ENCODE measurements at regions not wholly inside any gene's neighbourhood (a gene's known extent, or its start where the extent isn't known, plus 50 kb on each side); places are given as distances from the start of the nearest gene placed in this dataset.

- DNase-seq: no peak
- Mint-ChIP-seq H3K4me3 (no peak overlapping the region), H3K4me1 (no peaks in the 10 kb centered on the region), H3K9me3 (no peaks in the 10 kb centered on the region), H3K27me3 (peaks cover 18 to 30% of the 10 kb centered on the region in 2 donors), H3K36me3 (no peaks in the 10 kb centered on the region), H3K27ac (no peak overlapping the region)
- no peak for ATAC-seq (replicated peaks)
Observed at GRCh38 chr11:11743216-11743615, 98.6 kb upstream of the USP47 start.

- Mint-ChIP-seq H3K27me3 (peaks cover 17 to 28% of the 10 kb centered on the region in 2 donors), H3K9me3 (no peaks in the 10 kb centered on the region), H3K36me3 (no peaks in the 10 kb centered on the region), H3K4me1 (no peaks in the 10 kb centered on the region), H3K4me3 (no peak overlapping the region), H3K27ac (no peak overlapping the region)
- ATAC-seq (replicated peaks) (no peak), DNase-seq (no peak)
Observed at GRCh38 chr11:11742486-11742885, 99.3 kb upstream of the USP47 start.

- ATAC-seq (replicated peaks) (no peak), DNase-seq (no peak)
- Mint-ChIP-seq H3K4me3 (no peak overlapping the region), H3K4me1 (no peaks in the 10 kb centered on the region), H3K27ac (no peak overlapping the region), H3K9me3 (no peaks in the 10 kb centered on the region), H3K27me3 (peaks cover 14 to 28% of the 10 kb centered on the region in 2 donors), H3K36me3 (no peaks in the 10 kb centered on the region)
Observed at GRCh38 chr11:11740836-11741235, 100.9 kb upstream of the USP47 start.

GRCh38 chr11:11740073-11740702, 101.6 kb upstream of the USP47 start:
- DNase-seq: no peak
- H3K9me3 Mint-ChIP-seq: no peaks in the 10 kb centered on the region
- no peaks in the 10 kb centered on the region for H3K36me3 Mint-ChIP-seq
- H3K4me3 Mint-ChIP-seq: no peak overlapping the region
- H3K4me1 Mint-ChIP-seq: no peaks in the 10 kb centered on the region
- no peak for ATAC-seq (replicated peaks)
- H3K27ac Mint-ChIP-seq: no peak overlapping the region
- peaks cover 14 to 33% of the 10 kb centered on the region in 2 donors for H3K27me3 Mint-ChIP-seq

- DNase-seq (no peak), ATAC-seq (replicated peaks) (no peak)
- Mint-ChIP-seq H3K4me3 (no peak overlapping the region), H3K36me3 (no peaks in the 10 kb centered on the region), H3K4me1 (no peaks in the 10 kb centered on the region), H3K9me3 (no peaks in the 10 kb centered on the region), H3K27ac (no peak overlapping the region), H3K27me3 (peaks cover 12 to 34% of the 10 kb centered on the region in 2 donors)
Observed at GRCh38 chr11:11738370-11738769, 103.4 kb upstream of the USP47 start.

GRCh38 chr11:11735586-11735985, 106.2 kb upstream of the USP47 start:
- no peaks in the 10 kb centered on the region for H3K9me3 Mint-ChIP-seq
- H3K4me3 Mint-ChIP-seq: no peak overlapping the region
- H3K27me3 Mint-ChIP-seq: peaks cover 14 to 33% of the 10 kb centered on the region in 2 donors
- H3K4me1 Mint-ChIP-seq: no peaks in the 10 kb centered on the region
- no peak for ATAC-seq (replicated peaks)
- H3K36me3 Mint-ChIP-seq: no peaks in the 10 kb centered on the region
- no peak overlapping the region for H3K27ac Mint-ChIP-seq
- no peak for DNase-seq

- no peak for DNase-seq
- H3K36me3 Mint-ChIP-seq: no peaks in the 10 kb centered on the region
- H3K4me3 Mint-ChIP-seq: no peak overlapping the region
- no peak overlapping the region for H3K27ac Mint-ChIP-seq
- peaks cover 0 to 2% of the 10 kb centered on the region in 2 donors for H3K9me3 Mint-ChIP-seq
- H3K27me3 Mint-ChIP-seq: peaks cover 13 to 29% of the 10 kb centered on the region in 2 donors
- H3K4me1 Mint-ChIP-seq: no peaks in the 10 kb centered on the region
- no peak for ATAC-seq (replicated peaks)
Observed at GRCh38 chr11:11733246-11733747, 108.5 kb upstream of the USP47 start.

GRCh38 chr11:11732116-11732515, 109.7 kb upstream of the USP47 start:
- Mint-ChIP-seq H3K9me3 (peaks cover 0 to 2% of the 10 kb centered on the region in 2 donors), H3K36me3 (no peaks in the 10 kb centered on the region), H3K4me3 (no peak overlapping the region), H3K27me3 (peaks cover 17 to 29% of the 10 kb centered on the region in 2 donors), H3K27ac (no peak overlapping the region), H3K4me1 (no peaks in the 10 kb centered on the region)
- no peak for ATAC-seq (replicated peaks)
- no peak for DNase-seq

- Mint-ChIP-seq H3K9me3 (peaks cover 0 to 2% of the 10 kb centered on the region in 2 donors), H3K4me3 (no peak overlapping the region), H3K4me1 (no peaks in the 10 kb centered on the region), H3K27me3 (peaks cover 17 to 29% of the 10 kb centered on the region in 2 donors), H3K27ac (no peak overlapping the region), H3K36me3 (no peaks in the 10 kb centered on the region)
- DNase-seq: no peak
- no peak for ATAC-seq (replicated peaks)
Observed at GRCh38 chr11:11731311-11732083, 109.7 kb upstream of the GALNT18 start.

GRCh38 chr11:11728386-11728785, 106.6 kb upstream of the GALNT18 start:
- no peak for DNase-seq
- H3K27ac Mint-ChIP-seq: no peak overlapping the region
- no peaks in the 10 kb centered on the region for H3K36me3 Mint-ChIP-seq
- no peak overlapping the region for H3K4me3 Mint-ChIP-seq
- H3K27me3 Mint-ChIP-seq: peaks cover 19 to 20% of the 10 kb centered on the region in 2 donors
- no peak for ATAC-seq (replicated peaks)
- H3K9me3 Mint-ChIP-seq: peaks cover 0 to 2% of the 10 kb centered on the region in 2 donors
- H3K4me1 Mint-ChIP-seq: no peaks in the 10 kb centered on the region

GRCh38 chr11:11725438-11725837, 103.6 kb upstream of the GALNT18 start:
- no peak for ATAC-seq (replicated peaks)
- peaks cover 4 to 10% of the 10 kb centered on the region in 2 donors for H3K9me3 Mint-ChIP-seq
- H3K27me3 Mint-ChIP-seq: peaks cover 19 to 23% of the 10 kb centered on the region in 2 donors
- no peaks in the 10 kb centered on the region for H3K4me1 Mint-ChIP-seq
- no peak overlapping the region for H3K27ac Mint-ChIP-seq
- no peak for DNase-seq
- peaks cover 0 to 1% of the 10 kb centered on the region in 2 donors for H3K36me3 Mint-ChIP-seq
- H3K4me3 Mint-ChIP-seq: no peak overlapping the region

- H3K27ac Mint-ChIP-seq: no peak overlapping the region
- ATAC-seq (replicated peaks) (no peak), DNase-seq (no peak)
- H3K27me3 Mint-ChIP-seq: peaks cover 19 to 20% of the 10 kb centered on the region in 2 donors
- H3K9me3 Mint-ChIP-seq: peaks cover 4 to 9% of the 10 kb centered on the region in 2 donors
- H3K4me1 Mint-ChIP-seq: no peaks in the 10 kb centered on the region
- H3K36me3 Mint-ChIP-seq: peaks cover 0 to 1% of the 10 kb centered on the region in 2 donors
- H3K4me3 Mint-ChIP-seq: no peak overlapping the region
Observed at GRCh38 chr11:11724994-11725393, 103.2 kb upstream of the GALNT18 start.

- no peak for DNase-seq
- peaks cover 18 to 20% of the 10 kb centered on the region in 2 donors for H3K27me3 Mint-ChIP-seq
Observed at GRCh38 chr11:11722861-11723260, 101.1 kb upstream of the GALNT18 start.

GRCh38 chr11:11722246-11722645, 100.4 kb upstream of the GALNT18 start:
- no peak for ATAC-seq (replicated peaks)
- Mint-ChIP-seq H3K27ac (no peak overlapping the region), H3K36me3 (peaks cover 0 to 1% of the 10 kb centered on the region in 2 donors), H3K27me3 (peaks cover 14 to 20% of the 10 kb centered on the region in 2 donors), H3K4me3 (no peak overlapping the region), H3K9me3 (peaks cover 4 to 11% of the 10 kb centered on the region in 2 donors), H3K4me1 (no peaks in the 10 kb centered on the region)
- DNase-seq: no peak

More at GRCh38 chr11:11722861-11723260, 101.1 kb upstream of the GALNT18 start:
- Mint-ChIP-seq H3K9me3 (peaks cover 4 to 9% of the 10 kb centered on the region in 2 donors), H3K4me3 (no peak overlapping the region), H3K4me1 (no peaks in the 10 kb centered on the region), H3K36me3 (peaks cover 0 to 1% of the 10 kb centered on the region in 2 donors), H3K27ac (no peak overlapping the region)
- no peak for ATAC-seq (replicated peaks)

GRCh38 chr11:11718511-11718910, 96.7 kb upstream of the GALNT18 start:
- no peaks in the 10 kb centered on the region for H3K4me1 Mint-ChIP-seq
- no peak overlapping the region for H3K4me3 Mint-ChIP-seq
- DNase-seq (no peak), ATAC-seq (replicated peaks) (no peak)
- H3K27ac Mint-ChIP-seq: no peak overlapping the region
- peaks cover 3 to 6% of the 10 kb centered on the region in 2 donors for H3K36me3 Mint-ChIP-seq
- peaks cover 20 to 35% of the 10 kb centered on the region in 2 donors for H3K27me3 Mint-ChIP-seq
- H3K9me3 Mint-ChIP-seq: peaks cover 16 to 25% of the 10 kb centered on the region in 2 donors

All from stimulated activated naive B cell treated with anti-CD40 and anti-IgM and Interleukin-4, amounts not matched to agents 10 μg/mL and 1 μg/mL and 100 μg/mL, for 72 hours (primary cell).